ENCODE measurements at regions not wholly inside any gene's neighbourhood (a gene's known extent, or its start where the extent isn't known, plus 50 kb on each side); places are given as distances from the start of the nearest gene placed in this dataset.

- ChIA-PET CTCF (no interaction called here), POLR2A (no interaction called here)
- Mint-ChIP-seq H3K36me3 (peaks cover 90% of the 10 kb centered on the region), H3K4me1 (no peaks in the 10 kb centered on the region), H3K27ac (no peak overlapping the region), H3K4me3 (no peak overlapping the region), H3K9me3 (peaks cover 94% of the 10 kb centered on the region), H3K27me3 (ENCODE audit: low read depth) (peaks cover 13% of the 10 kb centered on the region)
- DNase-seq (ENCODE audit: low spot score): no peak
- TF ChIP-seq CREB1 (CRISPR knock-in tag; IDR thresholded peaks at IDR 0.05) (no peak), OVOL2 (CRISPR knock-in tag; IDR thresholded peaks at IDR 0.05; ENCODE audit: borderline replicate concordance) (no peak), PRRX2 (CRISPR knock-in tag; IDR thresholded peaks at IDR 0.05) (no peak), MYBL2 (CRISPR knock-in tag; IDR thresholded peaks at IDR 0.05) (no peak), MLX (CRISPR knock-in tag; IDR thresholded peaks at IDR 0.05) (no peak), MXD4 (CRISPR knock-in tag; IDR thresholded peaks at IDR 0.05; ENCODE audit: borderline replicate concordance) (no peak), NFATC4 (CRISPR knock-in tag; IDR thresholded peaks at IDR 0.05) (no peak), IRF2 (CRISPR knock-in tag; IDR thresholded peaks at IDR 0.05; ENCODE audit: borderline replicate concordance, low read depth) (no peak), GABPB1 (CRISPR knock-in tag; IDR thresholded peaks at IDR 0.05) (no peak), TEAD1 (CRISPR knock-in tag; IDR thresholded peaks at IDR 0.05) (no peak), GTF2I (CRISPR knock-in tag; conservative IDR thresholded peaks at IDR 0.05) (no peak), KAT7 (CRISPR knock-in tag; IDR thresholded peaks at IDR 0.05; ENCODE audit: borderline replicate concordance) (no peak), FOXP1 (CRISPR knock-in tag; IDR thresholded peaks at IDR 0.05; ENCODE audit: borderline replicate concordance) (no peak), ZBTB43 (CRISPR knock-in tag; IDR thresholded peaks at IDR 0.05) (no peak), PREB (CRISPR knock-in tag; IDR thresholded peaks at IDR 0.05; ENCODE audit: borderline replicate concordance) (no peak)
- no peak for ATAC-seq
Observed at GRCh38 chr16:35562919-35563318, 2103.5 kb downstream of the TP53TG3F start.

GRCh38 chr16:35564148-35564547 is 2104.7 kb downstream of the TP53TG3F start:
- no peak for ATAC-seq
- DNase-seq (ENCODE audit: low spot score): no peak
- H3K4me1 Mint-ChIP-seq: no peaks in the 10 kb centered on the region
- ChIA-PET POLR2A (no interaction called here), CTCF (no interaction called here)
- H3K4me3 Mint-ChIP-seq: no peak overlapping the region
- no peak overlapping the region for H3K27ac Mint-ChIP-seq
- H3K36me3 Mint-ChIP-seq: peaks cover 90% of the 10 kb centered on the region
- H3K9me3 Mint-ChIP-seq: peaks cover 95% of the 10 kb centered on the region
- H3K27me3 Mint-ChIP-seq (ENCODE audit: low read depth): peaks cover 16% of the 10 kb centered on the region
- TF ChIP-seq PRRX2 (CRISPR knock-in tag; IDR thresholded peaks at IDR 0.05) (no peak), NR3C1 (CRISPR knock-in tag; conservative IDR thresholded peaks at IDR 0.05; ENCODE audit: low read depth) (no peak), SOX15 (CRISPR knock-in tag; IDR thresholded peaks at IDR 0.05) (no peak), AR (CRISPR knock-in tag; IDR thresholded peaks at IDR 0.05) (no peak), HMGA2 (CRISPR knock-in tag; IDR thresholded peaks at IDR 0.05) (no peak), TCF7 (CRISPR knock-in tag; IDR thresholded peaks at IDR 0.05; ENCODE audit: low read depth) (no peak), EMX1 (CRISPR knock-in tag; IDR thresholded peaks at IDR 0.05) (no peak), ATF2 (CRISPR knock-in tag; IDR thresholded peaks at IDR 0.05; ENCODE audit: borderline replicate concordance, low read depth) (no peak), ELF4 (CRISPR knock-in tag; IDR thresholded peaks at IDR 0.05; ENCODE audit: low read depth) (no peak), USF2 (CRISPR knock-in tag; IDR thresholded peaks at IDR 0.05) (no peak), AFF4 (CRISPR knock-in tag; IDR thresholded peaks at IDR 0.05; ENCODE audit: borderline replicate concordance) (no peak), ZNF138 (CRISPR knock-in tag; conservative IDR thresholded peaks at IDR 0.05) (no peak)

Measured in WTC11 (cell line).